CD4-positive, alpha-beta T cell (primary cell): ENCODE measurements at regions not wholly inside any gene's neighbourhood (a gene's known extent, or its start where the extent isn't known, plus 50 kb on each side); places are given as distances from the start of the nearest gene placed in this dataset.
"Not testable (repeated sequence)": the region's sequence is repeated elsewhere in the genome, so short reads cannot be mapped to it uniquely, and the experiment has no call there.

Experiments
- ATAC-seq: fragments of 200-7000 bp; cut with Tn5 transposase; one replicate; pipeline ENCODE4 v1.10.0; 2022; ENCODE audit warnings: mild to moderate bottlenecking; ENCODE audit not compliant: poor library complexity
- CTCF ChIA-PET: fragments of 350-600 bp; sonication (Branson Sonifier 250); formaldehyde crosslinking; loops from one replicate; lab custom pipeline; 2021; ENCODE audit warnings: antibody characterized with exemption, inconsistent platforms; lab: Charles Lee
- POLR2A ChIA-PET: fragments of 350-600 bp; sonication (Branson Sonifier 250); formaldehyde crosslinking; loops from one replicate; lab custom pipeline; 2021; ENCODE audit warnings: antibody characterized with exemption, inconsistent platforms; lab: Charles Lee
- DNase-seq, 14 experiments: peaks; one replicate each; pipeline ENCODE4 v3.0.0-alpha.2; 2013 to 2020; ENCODE audit warnings: mixed read lengths in 2 of 14
- H3K27ac ChIP-seq, 2 donors: one replicate each; pipeline versions ENCODE4 v1.5.1 to v1.7.0; 2013; ENCODE audit warnings: low read length in 2 of 2, low read depth in 1 of 2, mild to moderate bottlenecking in 1 of 2
- H3K27me3 ChIP-seq, 2 experiments: 1 replicate in 1 of 2; 2 replicates in 1 of 2; pipeline versions ENCODE4 v1.6.1 to v1.7.0; 2013; ENCODE audit warnings: low read length in 2 of 2, control low read depth in 1 of 2, mild to moderate bottlenecking in 1 of 2, moderate library complexity in 1 of 2; ENCODE audit not compliant: insufficient read depth in 2 of 2, control insufficient read depth in 1 of 2
- H3K36me3 ChIP-seq: one replicate; pipeline ENCODE4 v1.6.1; 2013; ENCODE audit warnings: low read length, control low read depth; ENCODE audit not compliant: insufficient read depth
- H3K4me1 ChIP-seq: one replicate; pipeline ENCODE4 v1.6.1; 2013; ENCODE audit warnings: low read length, control low read depth; ENCODE audit not compliant: insufficient read depth
- H3K4me3 ChIP-seq: one replicate; pipeline ENCODE4 v1.5.1; 2013; ENCODE audit warnings: mild to moderate bottlenecking, low read length, moderate library complexity
- H3K9me3 ChIP-seq, 2 experiments: 1 replicate in 1 of 2; 2 replicates in 1 of 2; pipeline versions ENCODE4 v1.6.1 to v1.7.0; 2013; ENCODE audit warnings: low read length in 2 of 2, mild to moderate bottlenecking in 2 of 2, control low read depth in 1 of 2, moderate library complexity in 1 of 2; ENCODE audit not compliant: control insufficient read depth in 1 of 2, insufficient read depth in 1 of 2
- H3K27ac Mint-ChIP-seq: one replicate; pipeline ENCODE4 v1.8.0; 2020; ENCODE audit warnings: mixed read lengths
- H3K27me3 Mint-ChIP-seq: one replicate; pipeline ENCODE4 v1.8.0; 2021; ENCODE audit warnings: mixed read lengths
- H3K36me3 Mint-ChIP-seq: one replicate; pipeline ENCODE4 v1.8.0; 2021; ENCODE audit warnings: low read depth, mixed read lengths
- H3K4me1 Mint-ChIP-seq: one replicate; pipeline ENCODE4 v1.8.0; 2021; ENCODE audit warnings: low read depth, mixed read lengths
- H3K4me3 Mint-ChIP-seq: one replicate; pipeline ENCODE4 v1.8.0; 2020; ENCODE audit warnings: mild to moderate bottlenecking, mixed read lengths
- H3K9me3 Mint-ChIP-seq: one replicate; pipeline ENCODE4 v1.8.0; 2020; ENCODE audit warnings: mixed read lengths
- CTCF ChIP-seq: fragments of 200-600 bp; IDR thresholded peaks from one replicate; pipeline ENCODE4 v1.8.0; 2022; ENCODE audit warnings: antibody characterized with exemption, mild to moderate bottlenecking
- intact Hi-C, 2 experiments: fragments of 100-400 bp; cut with DNase I in 1 of 2; cut with micrococcal nuclease in 1 of 2; formaldehyde crosslinking; loops; one replicate each; pipeline versions ENCODE4 v1.15.1 to v1.9.0; 2023 to 2025; cut with DNase I, micrococcal nuclease

- Mint-ChIP-seq H3K4me3 (no peak overlapping the region), H3K4me1 (no peaks in the 10 kb centered on the region), H3K36me3 (no peaks in the 10 kb centered on the region), H3K9me3 (no peaks in the 10 kb centered on the region), H3K27ac (no peak overlapping the region), H3K27me3 (no peaks in the 10 kb centered on the region)
- Histone ChIP-seq H3K36me3 (no peaks in the 10 kb centered on the region), H3K27me3 (no peaks in the 10 kb centered on the region), H3K4me1 (no peaks in the 10 kb centered on the region), H3K4me3 (no peak overlapping the region), H3K9me3 (no peaks in the 10 kb centered on the region), H3K27ac (no peak overlapping the region)
- no peak for DNase-seq
- TF ChIP-seq CTCF = no peak
- no peak for ATAC-seq
- CTCF ChIA-PET = no interaction called here
- intact Hi-C loops = loop anchor here in 1 of 2 experiments (10.0 kb wide), 1 partner anchor 368 kb away; no protein-coding TSS in a partner anchor
- POLR2A ChIA-PET = no interaction called here
Measured at GRCh38 chr16:88196471-88197400, 186.0 kb upstream of the ZNF469 start.

- Histone ChIP-seq H3K4me3 (no peak overlapping the region), H3K36me3 (no peaks in the 10 kb centered on the region), H3K9me3 (no peaks in the 10 kb centered on the region), H3K27me3 (no peaks in the 10 kb centered on the region), H3K27ac (no peak overlapping the region), H3K4me1 (no peaks in the 10 kb centered on the region)
- TF ChIP-seq CTCF = no peak
- H3K27ac Mint-ChIP-seq = no peak overlapping the region
- ChIA-PET CTCF (no interaction called here), POLR2A (no interaction called here)
- intact Hi-C loops = loop anchor here in 1 of 2 experiments (10.0 kb wide), 1 partner anchor 367 kb away; no protein-coding TSS in a partner anchor
- no peak for ATAC-seq
- no peaks in the 10 kb centered on the region for H3K9me3 Mint-ChIP-seq
- H3K4me1 Mint-ChIP-seq = no peaks in the 10 kb centered on the region
- DNase-seq = no peak
- H3K36me3 Mint-ChIP-seq = no peaks in the 10 kb centered on the region
- no peaks in the 10 kb centered on the region for H3K27me3 Mint-ChIP-seq
- H3K4me3 Mint-ChIP-seq = no peak overlapping the region
Measured at GRCh38 chr16:88197481-88198456, 185.0 kb upstream of the ZNF469 start.

GRCh38 chr16:88198457-88199295 lies 184.1 kb upstream of the ZNF469 start:
- ATAC-seq, H3K27ac Mint-ChIP-seq, H3K4me1 Mint-ChIP-seq, H3K4me3 Mint-ChIP-seq, CTCF ChIA-PET, H3K4me1 ChIP-seq, H3K36me3 ChIP-seq, H3K27me3 ChIP-seq, H3K36me3 Mint-ChIP-seq, H3K4me3 ChIP-seq, H3K27me3 Mint-ChIP-seq, H3K27ac ChIP-seq, H3K9me3 ChIP-seq, POLR2A ChIA-PET, DNase-seq, H3K9me3 Mint-ChIP-seq: not testable (repeated sequence)
- intact Hi-C loops = loop anchor here in 1 of 2 experiments (10.0 kb wide), 1 partner anchor 366 kb away; no protein-coding TSS in a partner anchor

GRCh38 chr16:88199296-88200153 lies 183.2 kb upstream of the ZNF469 start:
- H3K27me3 ChIP-seq, H3K9me3 ChIP-seq, H3K36me3 ChIP-seq, H3K9me3 Mint-ChIP-seq, H3K4me3 ChIP-seq, H3K27me3 Mint-ChIP-seq, H3K27ac ChIP-seq, POLR2A ChIA-PET, H3K4me1 Mint-ChIP-seq, CTCF ChIA-PET, H3K4me3 Mint-ChIP-seq, H3K36me3 Mint-ChIP-seq, H3K4me1 ChIP-seq, ATAC-seq, DNase-seq, H3K27ac Mint-ChIP-seq: not testable (repeated sequence)
- intact Hi-C loops = loop anchor here in 1 of 2 experiments (10.0 kb wide), 1 partner anchor 365 kb away; no protein-coding TSS in a partner anchor
